Aorta (tissue), 5 donors: ENCODE measurements at regions not wholly inside any gene's neighbourhood (a gene's known extent, or its start where the extent isn't known, plus 50 kb on each side); places are given as distances from the start of the nearest gene placed in this dataset.

Experiments used
- ATAC-seq: fragments of 200-7000 bp; cut with Tn5 transposase; one replicate; pipeline ENCODE4 v1.9.1; 2022; ENCODE audit warnings: moderate library complexity; ENCODE audit not compliant: low FRiP score
- DNase-seq, 2 donors: peaks; one replicate each; pipeline ENCODE4 v3.0.0-alpha.2; 2020
- H3K27ac ChIP-seq, 2 donors: one replicate each; pipeline ENCODE4 v1.5.1; 2013; ENCODE audit warnings: low read length in 2 of 2, mild to moderate bottlenecking in 2 of 2, moderate library complexity in 2 of 2, control low read depth in 1 of 2, inconsistent platforms in 1 of 2, low read depth in 1 of 2
- H3K27me3 ChIP-seq, 2 donors: one replicate each; pipeline ENCODE4 v1.6.1; 2013; ENCODE audit warnings: control low read depth in 1 of 2, low read length in 1 of 2, mild to moderate bottlenecking in 1 of 2, moderate library complexity in 1 of 2; ENCODE audit not compliant: insufficient read depth in 2 of 2, control insufficient read depth in 1 of 2
- H3K36me3 ChIP-seq, 2 donors: one replicate each; pipeline ENCODE4 v1.6.1; 2013; ENCODE audit warnings: control low read depth in 1 of 2, low read length in 1 of 2, mild to moderate bottlenecking in 1 of 2; ENCODE audit not compliant: insufficient read depth in 2 of 2, control insufficient read depth in 1 of 2
- H3K4me1 ChIP-seq, 2 donors: one replicate each; pipeline ENCODE4 v1.6.1; 2013; ENCODE audit warnings: low read length in 2 of 2, control low read depth in 1 of 2, mild to moderate bottlenecking in 1 of 2, moderate library complexity in 1 of 2; ENCODE audit not compliant: insufficient read depth in 2 of 2, control insufficient read depth in 1 of 2
- H3K4me3 ChIP-seq, 2 donors: one replicate each; pipeline ENCODE4 v1.5.1; 2013; ENCODE audit warnings: low read length in 2 of 2, control low read depth in 1 of 2, mild to moderate bottlenecking in 1 of 2
- H3K9me3 ChIP-seq: one replicate; pipeline ENCODE4 v1.6.1; 2013; ENCODE audit warnings: mild to moderate bottlenecking, low read length; ENCODE audit not compliant: control insufficient read depth
- WGBS, 2 donors: extraction: QIAGEN DNeasy Blood & Tissue Kit; methylation state at CpG; one replicate each; pipeline ENCODE4 v1.1.7; 2013; 5-methylcytosine and 5-hydroxymethylcytosine counted together
- intact Hi-C, 2 donors: fragments of 100-400 bp; cut with DNase I; formaldehyde crosslinking; loops; one replicate each; pipeline versions ENCODE4 v1.14.2 to v1.15.0; 2022
- donor health status: healthy with polysubstance abuse.
- donor health status: Bipolar disorder and iron deficiency.
- donor health status: DM: no; HTN: no; CAD: no.
- donor health status: DM: no; HTN: no; CAD: no.
- donor health status: DM: yes; HTN: yes; CAD: no.

DNA sequence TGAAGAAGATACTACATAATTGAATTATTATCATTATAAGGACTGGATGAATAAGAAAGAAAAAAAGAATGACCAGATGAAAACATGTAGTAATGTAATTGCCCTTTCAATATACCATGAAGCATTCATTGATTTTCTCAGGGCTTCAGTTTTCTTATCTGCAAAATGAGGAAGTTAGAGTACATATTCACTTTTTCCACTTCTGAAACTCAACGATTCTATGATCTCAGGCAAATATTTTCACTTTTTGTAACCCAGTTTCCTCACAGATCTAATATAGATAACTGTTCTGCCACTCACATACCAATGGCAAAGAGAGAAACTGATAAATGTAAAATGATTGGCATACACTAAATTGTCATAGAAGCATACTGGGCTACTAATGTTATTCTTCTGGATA, 856.6 kb upstream of the KLHL1 start:
- Histone ChIP-seq H3K4me1 (no peaks in the 10 kb centered on the region), H3K36me3 (no peaks in the 10 kb centered on the region), H3K4me3 (no peak overlapping the region), H3K9me3 (no peaks in the 10 kb centered on the region), H3K27me3 (no peaks in the 10 kb centered on the region), H3K27ac (no peak overlapping the region)
- ATAC-seq (no peak), DNase-seq (no peak)
- 14 to 32% methylated on average over 1 of the region's 1 CpG for WGBS, 2 donors
- intact Hi-C loops: no loop called here

DNA sequence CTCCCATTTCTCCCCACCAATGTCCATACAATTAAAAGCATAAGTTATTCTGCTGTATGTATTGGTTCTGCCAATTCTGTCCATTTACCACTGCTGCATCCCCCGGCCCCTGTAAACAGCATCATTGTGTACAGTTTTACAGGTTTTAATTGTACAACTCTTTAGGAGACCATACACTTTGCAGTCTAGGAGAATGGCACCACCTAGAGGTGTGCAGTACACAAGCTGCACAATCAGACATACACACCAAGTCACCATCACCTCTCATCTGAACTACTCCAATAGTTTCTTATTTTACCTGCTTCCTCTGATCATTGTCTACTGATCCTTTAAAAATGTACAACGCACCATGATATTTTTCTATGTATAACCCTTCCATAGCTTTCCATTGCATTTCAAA, 855.9 kb upstream of the KLHL1 start:
- Histone ChIP-seq H3K4me1 (no peaks in the 10 kb centered on the region), H3K4me3 (no peak overlapping the region), H3K27ac (no peak overlapping the region), H3K27me3 (no peaks in the 10 kb centered on the region), H3K9me3 (no peaks in the 10 kb centered on the region), H3K36me3 (no peaks in the 10 kb centered on the region)
- intact Hi-C loops: no loop called here
- DNase-seq: no peak
- no peak for ATAC-seq
- 85 to 95% methylated on average over 2 of the region's 2 CpGs for WGBS, 2 donors

DNA sequence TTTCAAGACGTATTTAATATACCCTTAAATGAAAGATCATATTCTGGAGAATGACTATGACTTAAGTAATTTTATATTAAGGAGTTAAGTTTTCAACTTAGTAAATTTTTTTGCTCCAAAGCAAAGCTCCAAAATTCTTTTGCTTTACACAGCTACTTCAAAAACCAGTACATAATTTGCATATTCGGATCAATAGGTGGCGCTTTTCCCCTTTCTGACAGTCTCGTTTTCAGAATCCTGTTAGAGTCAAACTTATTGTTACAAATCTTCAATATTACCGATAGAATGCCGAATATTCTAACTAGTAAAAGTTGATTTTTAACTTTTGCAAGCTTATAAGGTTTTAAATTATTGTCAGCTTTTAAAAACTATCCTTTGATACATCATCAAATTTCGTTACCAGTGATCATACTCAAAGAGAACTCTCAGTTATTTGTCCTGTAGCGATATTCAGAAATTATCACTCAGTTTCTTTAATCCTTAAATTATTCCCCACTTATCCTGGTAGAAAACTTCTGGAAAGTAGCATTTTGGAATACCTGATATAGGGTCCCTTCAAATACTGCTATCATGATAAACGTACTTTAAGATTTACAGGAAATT, 852.7 kb upstream of the KLHL1 start:
- Histone ChIP-seq H3K4me3 (no peak overlapping the region), H3K9me3 (no peaks in the 10 kb centered on the region), H3K27me3 (no peaks in the 10 kb centered on the region), H3K27ac (no peak overlapping the region), H3K36me3 (no peaks in the 10 kb centered on the region), H3K4me1 (no peaks in the 10 kb centered on the region)
- no peak for ATAC-seq
- 33 to 35% methylated on average over 9 of the region's 9 CpGs for WGBS, 2 donors
- intact Hi-C loops: no loop called here
- no peak for DNase-seq

DNA sequence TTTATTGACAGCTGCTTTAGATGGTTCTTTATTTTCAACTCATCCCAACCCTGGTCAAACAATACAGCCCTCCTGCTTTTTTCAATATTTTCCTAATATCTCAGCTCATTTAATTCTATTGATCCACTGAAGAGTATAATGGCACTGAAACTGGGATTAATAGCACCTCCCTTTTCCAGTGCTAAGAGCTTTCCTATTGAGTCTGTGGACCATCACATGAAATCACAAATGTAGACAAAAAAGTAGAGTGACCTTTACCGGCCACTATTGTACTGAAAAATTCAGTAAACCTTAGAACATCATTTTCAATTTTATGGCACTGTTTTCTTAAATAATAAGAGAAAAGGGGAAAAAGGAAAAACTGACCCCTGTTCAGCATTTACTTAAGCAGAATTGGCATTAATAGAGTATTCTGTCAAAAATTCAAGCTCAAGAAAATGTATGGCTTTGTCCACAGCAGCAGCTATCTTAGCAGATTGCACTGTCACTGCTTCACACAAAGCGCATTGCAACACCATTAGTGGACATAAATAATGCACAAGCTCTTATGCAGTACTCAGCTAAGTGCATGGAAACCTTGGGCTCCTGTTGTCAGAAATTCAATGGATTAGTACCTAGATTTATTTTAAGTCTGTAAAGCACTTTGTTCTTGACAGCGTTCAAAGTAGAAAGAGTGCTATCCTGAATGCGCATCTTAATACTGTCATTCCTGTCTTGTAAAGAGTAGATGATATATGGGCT, 851.0 kb upstream of the KLHL1 start:
- intact Hi-C loops: no loop called here
- ATAC-seq (no peak), DNase-seq (no peak)
- 65 to 66% methylated on average over 4 of the region's 4 CpGs for WGBS, 2 donors
- Histone ChIP-seq H3K36me3 (no peaks in the 10 kb centered on the region), H3K27me3 (no peaks in the 10 kb centered on the region), H3K4me3 (no peak overlapping the region), H3K4me1 (no peaks in the 10 kb centered on the region), H3K27ac (no peak overlapping the region), H3K9me3 (no peaks in the 10 kb centered on the region)

DNA sequence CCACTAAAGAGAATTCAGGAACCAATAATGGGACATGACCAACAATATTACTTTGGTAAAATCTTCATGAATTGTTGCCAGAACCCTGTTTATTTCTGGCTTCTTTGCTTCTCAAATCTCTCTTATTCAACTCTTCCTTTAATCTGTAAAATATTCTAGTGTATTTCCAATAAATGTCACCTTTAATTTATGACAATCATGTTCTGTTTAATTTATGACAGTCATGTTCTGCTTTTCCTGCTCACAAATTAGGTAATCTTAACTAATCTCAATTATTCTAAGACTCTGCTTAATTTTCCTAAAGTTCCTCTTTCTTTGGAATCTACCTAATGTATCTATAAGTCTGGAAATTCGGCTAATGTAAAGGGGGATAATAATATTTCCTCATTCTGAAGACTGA, 847.6 kb upstream of the KLHL1 start:
- H3K4me1 ChIP-seq: no peaks in the 10 kb centered on the region
- no peak overlapping the region for H3K4me3 ChIP-seq
- 69 to 70% methylated on average over 1 of the region's 1 CpG for WGBS, 2 donors
- no peak overlapping the region for H3K27ac ChIP-seq
- intact Hi-C loops: no loop called here
- no peaks in the 10 kb centered on the region for H3K36me3 ChIP-seq
- no peak for ATAC-seq
- no peaks in the 10 kb centered on the region for H3K27me3 ChIP-seq
- H3K9me3 ChIP-seq: no peaks in the 10 kb centered on the region
- no peak for DNase-seq

DNA sequence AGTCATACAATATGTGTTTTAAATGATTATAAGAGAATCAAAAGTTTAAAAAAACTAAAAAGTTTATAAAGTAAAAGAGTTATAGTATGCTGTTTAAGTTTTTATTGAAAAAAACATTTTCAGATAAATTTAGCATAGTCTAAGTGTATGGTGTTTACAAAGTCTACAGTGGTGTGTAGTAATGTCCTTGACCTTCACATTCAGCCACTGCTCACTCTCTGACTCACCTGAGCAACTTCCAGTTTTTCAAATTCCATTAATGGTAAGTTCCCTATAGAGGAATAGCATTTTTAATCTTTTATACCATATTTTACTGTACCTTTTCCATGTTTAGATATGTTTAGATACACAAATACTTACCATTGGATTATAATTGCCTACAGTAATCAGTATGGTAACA, 842.4 kb upstream of the KLHL1 start:
- no peak for ATAC-seq
- Histone ChIP-seq H3K27me3 (no peaks in the 10 kb centered on the region), H3K36me3 (no peaks in the 10 kb centered on the region), H3K27ac (no peak overlapping the region), H3K4me1 (no peaks in the 10 kb centered on the region), H3K4me3 (no peak overlapping the region), H3K9me3 (no peaks in the 10 kb centered on the region)
- no peak for DNase-seq
- intact Hi-C loops: no loop called here

DNA sequence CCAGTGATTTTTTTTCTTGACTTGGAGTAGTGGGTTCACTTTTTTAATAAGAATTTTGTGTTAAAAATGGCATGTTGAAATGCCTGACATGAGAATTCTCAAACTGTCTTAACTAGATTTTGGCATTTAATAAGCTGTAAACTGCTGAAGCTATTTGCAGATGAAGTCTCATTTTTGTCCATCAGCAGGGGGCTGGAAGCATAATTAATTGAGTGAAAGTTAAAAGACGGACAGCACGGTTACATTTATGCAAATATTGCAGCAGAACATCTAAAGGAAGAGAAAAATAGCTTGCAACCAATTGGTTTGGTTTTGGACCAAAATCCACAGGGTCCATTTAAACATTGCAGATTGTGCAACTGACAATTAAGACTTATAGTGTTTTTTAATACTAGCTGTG, 837.3 kb upstream of the KLHL1 start:
- DNase-seq (no peak), ATAC-seq (no peak)
- Histone ChIP-seq H3K27me3 (no peaks in the 10 kb centered on the region), H3K9me3 (no peaks in the 10 kb centered on the region), H3K4me1 (no peaks in the 10 kb centered on the region), H3K27ac (no peak overlapping the region), H3K36me3 (no peaks in the 10 kb centered on the region), H3K4me3 (no peak overlapping the region)
- WGBS, 2 donors: 60 to 62% methylated on average over 2 of the region's 2 CpGs
- intact Hi-C loops: no loop called here

DNA sequence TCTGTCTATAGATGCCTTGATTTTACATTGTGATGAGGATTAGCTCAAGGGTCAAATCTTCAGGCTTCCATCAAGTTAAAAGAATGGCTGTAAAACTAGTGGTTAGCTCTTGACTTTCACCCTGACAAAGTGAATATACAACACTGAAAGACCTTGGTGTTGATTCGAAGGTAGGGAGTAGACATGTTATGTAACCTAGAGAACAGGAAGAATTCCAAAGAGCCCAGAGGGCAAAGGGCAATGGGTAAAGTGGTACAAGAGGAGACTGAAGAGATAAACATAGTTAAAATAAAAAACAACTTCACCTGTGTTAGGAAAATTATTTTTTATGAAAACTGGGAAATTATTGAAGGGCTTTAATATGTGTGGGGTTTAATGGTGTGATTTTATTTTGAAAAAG, 833.2 kb upstream of the KLHL1 start:
- H3K27ac ChIP-seq: no peak overlapping the region
- no peaks in the 10 kb centered on the region for H3K9me3 ChIP-seq
- H3K4me3 ChIP-seq: no peak overlapping the region
- ATAC-seq (no peak), DNase-seq (no peak)
- no peaks in the 10 kb centered on the region for H3K27me3 ChIP-seq
- no peaks in the 10 kb centered on the region for H3K4me1 ChIP-seq
- intact Hi-C loops: no loop called here
- WGBS, 2 donors: 72 to 79% methylated on average over 1 of the region's 1 CpG
- H3K36me3 ChIP-seq: no peaks in the 10 kb centered on the region

DNA sequence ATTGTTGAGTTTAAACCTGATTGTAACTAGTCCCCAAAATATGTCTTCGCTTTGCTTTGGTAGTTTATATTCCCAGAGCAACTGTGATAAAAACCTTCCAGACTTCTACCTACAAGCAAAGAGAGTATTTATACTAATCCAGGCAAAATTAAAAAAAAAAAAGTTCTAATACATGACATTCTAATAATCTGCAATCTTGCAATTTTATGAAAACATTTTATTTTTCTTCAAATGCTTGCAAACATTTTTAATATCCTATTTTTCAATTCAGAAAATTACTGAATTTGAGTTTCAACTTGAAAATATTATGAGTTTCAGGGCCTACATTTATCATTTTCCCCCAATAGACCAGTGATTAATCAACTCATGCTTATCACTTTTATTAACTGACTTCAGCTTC, 830.2 kb upstream of the KLHL1 start:
- DNase-seq (no peak), ATAC-seq (no peak)
- Histone ChIP-seq H3K27ac (no peak overlapping the region), H3K4me3 (no peak overlapping the region), H3K4me1 (no peaks in the 10 kb centered on the region), H3K27me3 (no peaks in the 10 kb centered on the region), H3K9me3 (no peaks in the 10 kb centered on the region), H3K36me3 (no peaks in the 10 kb centered on the region)
- WGBS, 2 donors: 92 to 95% methylated on average over 1 of the region's 1 CpG
- intact Hi-C loops: no loop called here
